DOHH2 (cell line): ENCODE measurements at regions not wholly inside any gene's neighbourhood (a gene's known extent, or its start where the extent isn't known, plus 50 kb on each side); places are given as distances from the start of the nearest gene placed in this dataset.

Experiments
- H3F3A ChIP-seq: fragments of 200-600 bp; sonication (generic), shearing (Covaris generic); 2 replicates; pipeline ENCODE4 v1.6.0; 2016; ENCODE audit warnings: antibody characterized with exemption, mild to moderate bottlenecking; ENCODE audit not compliant: control insufficient read depth, insufficient read depth
- H3K27ac ChIP-seq: fragments of 200-600 bp; sonication (generic); 2 replicates; pipeline ENCODE4 v1.5.1; 2014; ENCODE audit warnings: low read depth, mild to moderate bottlenecking, low read length, moderate library complexity
- H3K27me3 ChIP-seq: fragments of 200-600 bp; sonication (generic); 2 replicates; pipeline ENCODE4 v1.6.1; 2014; ENCODE audit warnings: mild to moderate bottlenecking, low read length, mixed read lengths; ENCODE audit not compliant: control insufficient read depth
- H3K36me3 ChIP-seq: fragments of 200-600 bp; sonication (generic); 2 replicates; pipeline ENCODE4 v1.6.1; 2014; ENCODE audit warnings: mild to moderate bottlenecking, low read length, moderate library complexity, mixed read lengths; ENCODE audit not compliant: control insufficient read depth
- H3K4me1 ChIP-seq: fragments of 200-600 bp; sonication (generic); 2 replicates; pipeline ENCODE4 v1.6.1; 2014; ENCODE audit warnings: mild to moderate bottlenecking, low read length, mixed read lengths; ENCODE audit not compliant: control insufficient read depth
- H3K4me2 ChIP-seq: fragments of 200-600 bp; sonication (generic); 2 replicates; pipeline ENCODE4 v1.6.0; 2014; ENCODE audit warnings: mild to moderate bottlenecking, low read length, moderate library complexity
- H3K4me3 ChIP-seq: fragments of 200-600 bp; sonication (generic); 2 replicates; pipeline ENCODE4 v1.5.1; 2014; ENCODE audit warnings: mild to moderate bottlenecking, low read length, mixed read lengths
- H3K79me2 ChIP-seq: fragments of 200-600 bp; sonication (generic); 2 replicates; pipeline ENCODE4 v1.6.1; 2014; ENCODE audit warnings: mild to moderate bottlenecking, low read length, mixed read lengths; ENCODE audit not compliant: control insufficient read depth
- H3K9me2 ChIP-seq: fragments of 200-600 bp; sonication (generic); replicated peaks from 2 replicates; pipeline ENCODE4 v1.6.1; 2014; ENCODE audit warnings: mild to moderate bottlenecking, low read length, mixed read lengths; ENCODE audit not compliant: control insufficient read depth
- H3K9me3 ChIP-seq: fragments of 200-600 bp; sonication (generic); 2 replicates; pipeline ENCODE4 v1.6.1; 2014; ENCODE audit warnings: antibody characterized with exemption, low read length, mixed read lengths; ENCODE audit not compliant: control insufficient read depth, insufficient read depth
- H4K20me1 ChIP-seq: fragments of 200-600 bp; sonication (generic); 2 replicates; pipeline ENCODE4 v1.6.0; 2014; ENCODE audit warnings: low read depth, mild to moderate bottlenecking, antibody characterized with exemption, low read length, moderate library complexity; ENCODE audit not compliant: control insufficient read depth, insufficient read depth
- EZH2phosphoT487 ChIP-seq: fragments of 200-600 bp; sonication (generic); IDR thresholded peaks from 2 replicates; pipeline ENCODE4 v1.6.1; 2017; ENCODE audit warnings: borderline replicate concordance, mild to moderate bottlenecking, antibody characterized with exemption, low read length, moderate library complexity, mixed read lengths
- TF ChIP-seq, protein P1 (sequence below): fragments of 200-600 bp; sonication (generic); IDR thresholded peaks from one replicate; pipeline ENCODE4 v1.5.1; 2014; ENCODE audit warnings: antibody characterized with exemption, mild to moderate bottlenecking, low read depth, low read length; ENCODE audit not compliant: poor library complexity, severe bottlenecking

DNA sequence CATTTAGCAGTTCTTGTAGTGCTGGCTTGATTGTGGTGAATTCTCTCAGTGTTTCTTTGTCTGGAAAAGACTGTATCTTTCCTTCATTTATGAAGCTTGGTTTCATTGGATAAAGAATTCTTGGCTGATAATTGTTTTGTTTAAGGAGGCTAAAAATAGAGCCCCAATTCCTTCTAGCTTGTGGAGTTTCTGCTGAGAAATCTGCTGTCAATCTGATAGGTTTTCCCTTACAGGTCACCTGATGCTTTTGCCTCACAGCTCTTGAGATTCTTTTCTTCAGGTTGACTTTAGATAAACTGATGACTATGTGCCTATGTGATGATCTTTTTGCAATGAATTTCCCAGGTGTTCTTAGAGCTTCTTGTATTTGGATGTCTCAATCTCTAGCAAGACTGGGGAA is 1508.5 kb upstream of the FLRT2 start:
- no peaks in the 10 kb centered on the region for H3F3A ChIP-seq
- no peak for TF ChIP-seq EZH2phosphoT487
- H3K9me3 ChIP-seq = no peaks in the 10 kb centered on the region
- H4K20me1 ChIP-seq = no peaks in the 10 kb centered on the region
- H3K4me3 ChIP-seq = no peak overlapping the region
- H3K27me3 ChIP-seq = no peaks in the 10 kb centered on the region
- no peaks in the 10 kb centered on the region for H3K9me2 ChIP-seq
- H3K79me2 ChIP-seq = no peaks in the 10 kb centered on the region
- H3K27ac ChIP-seq = no peak overlapping the region
- no peak overlapping the region for H3K4me2 ChIP-seq
- H3K4me1 ChIP-seq = no peaks in the 10 kb centered on the region
- no peaks in the 10 kb centered on the region for H3K36me3 ChIP-seq

- H3F3A ChIP-seq = no peaks in the 10 kb centered on the region
- H3K4me3 ChIP-seq = no peak overlapping the region
- H3K9me3 ChIP-seq = no peaks in the 10 kb centered on the region
- H3K27ac ChIP-seq = no peak overlapping the region
- H4K20me1 ChIP-seq = no peaks in the 10 kb centered on the region
- H3K36me3 ChIP-seq = no peaks in the 10 kb centered on the region
- H3K4me1 ChIP-seq = no peaks in the 10 kb centered on the region
- H3K4me2 ChIP-seq = no peak overlapping the region
- no peak for TF ChIP-seq EZH2phosphoT487
- TF ChIP-seq, protein P1, sequence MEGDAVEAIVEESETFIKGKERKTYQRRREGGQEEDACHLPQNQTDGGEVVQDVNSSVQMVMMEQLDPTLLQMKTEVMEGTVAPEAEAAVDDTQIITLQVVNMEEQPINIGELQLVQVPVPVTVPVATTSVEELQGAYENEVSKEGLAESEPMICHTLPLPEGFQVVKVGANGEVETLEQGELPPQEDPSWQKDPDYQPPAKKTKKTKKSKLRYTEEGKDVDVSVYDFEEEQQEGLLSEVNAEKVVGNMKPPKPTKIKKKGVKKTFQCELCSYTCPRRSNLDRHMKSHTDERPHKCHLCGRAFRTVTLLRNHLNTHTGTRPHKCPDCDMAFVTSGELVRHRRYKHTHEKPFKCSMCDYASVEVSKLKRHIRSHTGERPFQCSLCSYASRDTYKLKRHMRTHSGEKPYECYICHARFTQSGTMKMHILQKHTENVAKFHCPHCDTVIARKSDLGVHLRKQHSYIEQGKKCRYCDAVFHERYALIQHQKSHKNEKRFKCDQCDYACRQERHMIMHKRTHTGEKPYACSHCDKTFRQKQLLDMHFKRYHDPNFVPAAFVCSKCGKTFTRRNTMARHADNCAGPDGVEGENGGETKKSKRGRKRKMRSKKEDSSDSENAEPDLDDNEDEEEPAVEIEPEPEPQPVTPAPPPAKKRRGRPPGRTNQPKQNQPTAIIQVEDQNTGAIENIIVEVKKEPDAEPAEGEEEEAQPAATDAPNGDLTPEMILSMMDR = no peak
- H3K9me2 ChIP-seq = no peaks in the 10 kb centered on the region
- no peaks in the 10 kb centered on the region for H3K79me2 ChIP-seq
- H3K27me3 ChIP-seq = no peaks in the 10 kb centered on the region
These were observed 1505.6 kb upstream of the FLRT2 start for GRCh38 chr14:84024231-84024820.

DNA sequence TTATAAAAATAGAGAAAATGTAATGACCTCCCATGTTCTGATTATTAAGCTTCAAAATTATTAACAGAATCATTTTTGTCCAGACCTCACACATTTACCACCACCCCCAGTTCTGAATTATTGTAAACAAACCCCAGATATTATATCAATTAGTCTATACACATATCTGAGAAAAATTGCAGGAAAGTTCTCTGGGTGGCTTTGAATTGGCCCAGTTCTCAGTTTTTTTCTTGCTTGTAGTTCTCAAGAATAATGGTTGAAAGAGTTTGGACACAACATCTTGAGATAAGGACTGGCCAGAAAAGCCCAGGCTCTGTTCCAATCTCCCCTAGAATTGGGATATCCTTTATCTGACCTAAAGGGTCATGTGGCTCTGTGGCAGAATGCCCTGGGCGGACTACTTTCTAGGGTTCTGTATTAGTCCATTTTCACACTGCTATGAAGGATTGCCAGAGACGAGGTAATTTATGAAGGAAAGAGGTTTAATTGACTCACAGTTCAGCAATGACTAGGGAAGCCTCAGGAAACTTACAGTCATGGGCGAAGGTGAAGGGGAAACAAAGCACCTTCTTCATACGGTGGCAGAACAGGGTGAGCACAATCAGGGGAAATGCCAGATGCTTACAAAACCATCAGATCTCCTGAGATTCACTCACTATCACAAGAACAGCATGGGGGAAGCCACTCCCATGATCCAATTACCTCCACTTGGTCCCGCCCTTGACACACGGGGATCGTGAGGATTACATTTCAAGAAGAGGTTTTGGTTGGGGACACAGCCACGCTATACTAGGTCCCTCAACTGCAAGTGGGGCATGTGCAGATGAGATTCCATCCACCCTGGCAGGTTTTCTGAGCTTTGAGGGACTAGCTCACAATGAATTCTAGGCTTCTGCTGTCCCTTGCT is 1504.6 kb upstream of the FLRT2 start:
- Histone ChIP-seq H3K9me3 (no peaks in the 10 kb centered on the region), H3K36me3 (no peaks in the 10 kb centered on the region)

More for the DNA sequence above, 1504.6 kb upstream of the FLRT2 start:
- Histone ChIP-seq H3K4me3 (no peak overlapping the region), H3K79me2 (no peaks in the 10 kb centered on the region), H3K27me3 (no peaks in the 10 kb centered on the region), H3K4me2 (no peak overlapping the region), H4K20me1 (no peaks in the 10 kb centered on the region), H3F3A (no peaks in the 10 kb centered on the region), H3K9me2 (no peaks in the 10 kb centered on the region), H3K27ac (no peak overlapping the region), H3K4me1 (no peaks in the 10 kb centered on the region)
- TF ChIP-seq EZH2phosphoT487 = no peak
- TF ChIP-seq, protein P1 = no peak
